HepG2 (cell line): ENCODE measurements at regions not wholly inside any gene's neighbourhood (a gene's known extent, or its start where the extent isn't known, plus 50 kb on each side); places are given as distances from the start of the nearest gene placed in this dataset.

Source experiments
- ARHGAP35 ChIP-seq: sonication (generic); formaldehyde crosslinking; IDR thresholded peaks from 2 replicates; pipeline ENCODE4 v1.9.0; 2022; ENCODE audit warnings: mild to moderate bottlenecking, inconsistent platforms, moderate library complexity, missing genetic modification reagents, borderline replicate concordance
- MAFF ChIP-seq: IDR thresholded peaks from 2 replicates; pipeline ENCODE4 v1.6.1; 2011; ENCODE audit warnings: low read depth, low read length, improper control_type of control experiment
- MTF1 ChIP-seq: sonication (generic); formaldehyde crosslinking; IDR thresholded peaks from 2 replicates; pipeline ENCODE4 v1.5.0; 2020; ENCODE audit warnings: missing genetic modification reagents
- PHF8 ChIP-seq: sonication (generic); formaldehyde crosslinking; IDR thresholded peaks from 2 replicates; pipeline ENCODE4 v1.5.0; 2020; ENCODE audit warnings: missing genetic modification reagents
- TCF7L2 ChIP-seq: IDR thresholded peaks from 2 replicates; pipeline ENCODE4 v1.6.1; 2011; ENCODE audit warnings: mild to moderate bottlenecking, low read depth, low read length, moderate library complexity
- ZNF3 ChIP-seq: IDR thresholded peaks from 2 replicates; pipeline ENCODE4 v1.7.0; 2017; ENCODE audit warnings: inconsistent platforms
- TF ChIP-seq, protein P1 (sequence below): sonication (generic); formaldehyde crosslinking; IDR thresholded peaks from 2 replicates; pipeline ENCODE4 v1.8.1; 2023; ENCODE audit warnings: mild to moderate bottlenecking, moderate library complexity, missing genetic modification reagents
- TF ChIP-seq, protein P2 (sequence below): sonication (generic); formaldehyde crosslinking; IDR thresholded peaks from 2 replicates; pipeline ENCODE4 v1.4.0; 2020; ENCODE audit warnings: missing genetic modification reagents
- TF ChIP-seq, protein P3 (sequence below): sonication (generic); formaldehyde crosslinking; IDR thresholded peaks from 2 replicates; pipeline ENCODE4 v1.4.0; 2020; ENCODE audit warnings: missing genetic modification reagents
- TF ChIP-seq, protein P4 (sequence below): sonication (generic); formaldehyde crosslinking; IDR thresholded peaks from 2 replicates; pipeline ENCODE4 v1.5.0; 2020; ENCODE audit warnings: mild to moderate bottlenecking, missing genetic modification reagents
- TF ChIP-seq, protein P5 (sequence below): sonication (generic); formaldehyde crosslinking; IDR thresholded peaks from 2 replicates; pipeline ENCODE4 v1.4.0; 2020; ENCODE audit warnings: missing genetic modification reagents, mild to moderate bottlenecking, borderline replicate concordance

DNA sequence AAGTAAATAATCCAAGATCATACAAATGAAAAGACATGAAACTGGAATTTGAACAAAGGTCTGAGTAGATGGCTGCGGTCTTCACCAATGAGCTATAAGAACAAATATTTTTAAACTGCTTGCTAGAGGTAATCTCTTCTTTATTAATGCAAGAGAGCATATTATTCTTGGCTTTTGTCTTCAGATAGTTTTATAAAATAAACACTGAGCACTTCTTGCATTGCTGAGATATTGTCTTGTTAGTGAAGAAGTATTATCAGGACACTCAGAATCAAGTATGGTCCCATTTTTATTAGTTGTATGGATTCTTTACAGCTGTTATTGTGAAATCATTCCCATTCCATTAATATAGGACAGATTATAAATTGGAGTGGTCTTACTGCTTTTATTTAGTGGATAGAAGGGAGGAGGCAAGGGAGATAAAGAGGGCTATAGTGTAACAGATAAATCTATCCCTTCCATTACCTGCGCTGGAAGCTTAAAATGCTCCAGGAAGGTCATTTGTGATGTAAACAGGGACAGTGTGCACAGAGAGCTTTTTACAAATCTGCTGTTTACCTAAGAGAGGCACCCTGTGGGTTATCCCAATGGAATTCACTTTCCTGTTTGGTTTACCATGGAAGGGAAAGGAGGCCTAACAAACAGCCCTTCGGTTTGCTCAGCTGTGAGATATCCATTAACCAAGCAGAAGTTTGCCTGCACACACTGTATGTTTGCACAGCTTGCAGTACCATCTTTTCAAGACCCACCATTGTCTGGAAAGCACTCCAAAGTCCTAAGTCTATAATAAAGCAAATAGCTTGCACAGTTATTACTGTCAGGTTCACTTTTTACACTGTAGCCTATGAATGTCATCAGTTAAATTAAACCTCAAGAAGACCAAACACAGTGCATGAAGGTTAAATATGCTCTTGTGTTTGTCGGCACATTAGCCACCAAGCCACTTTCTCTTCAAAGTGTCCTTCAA is 347.7 kb upstream of the TGFBR2 start (continued):
- TF ChIP-seq, protein P1, sequence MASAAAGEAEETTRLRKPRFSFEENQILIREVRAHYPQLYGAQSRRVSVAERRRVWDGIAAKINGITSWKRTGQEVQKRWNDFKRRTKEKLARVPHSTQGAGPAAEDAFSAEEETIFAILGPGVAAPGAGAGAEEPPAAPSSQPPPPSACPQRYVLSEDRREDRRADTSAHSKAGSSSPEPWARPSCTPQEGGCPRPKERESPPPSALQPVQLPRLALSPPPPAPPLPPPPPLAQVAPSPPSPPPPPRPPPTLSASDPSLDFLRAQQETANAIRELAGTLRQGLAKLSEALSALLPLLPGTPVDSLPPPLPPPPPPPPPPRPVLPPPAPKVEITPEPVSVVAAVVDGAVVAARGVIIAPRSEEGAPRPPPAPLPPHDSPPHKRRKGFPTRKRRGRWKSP (CRISPR knock-in tag), result peak; percentile 86; the same call in 1 of the 2 replicates
- TF ChIP-seq MTF1 (CRISPR knock-in tag), result no peak; the same call in 1 of the 2 replicates
- TF ChIP-seq ARHGAP35 (CRISPR knock-in tag), result no peak; the same call in 1 of the 2 replicates
- TF ChIP-seq, protein P2, sequence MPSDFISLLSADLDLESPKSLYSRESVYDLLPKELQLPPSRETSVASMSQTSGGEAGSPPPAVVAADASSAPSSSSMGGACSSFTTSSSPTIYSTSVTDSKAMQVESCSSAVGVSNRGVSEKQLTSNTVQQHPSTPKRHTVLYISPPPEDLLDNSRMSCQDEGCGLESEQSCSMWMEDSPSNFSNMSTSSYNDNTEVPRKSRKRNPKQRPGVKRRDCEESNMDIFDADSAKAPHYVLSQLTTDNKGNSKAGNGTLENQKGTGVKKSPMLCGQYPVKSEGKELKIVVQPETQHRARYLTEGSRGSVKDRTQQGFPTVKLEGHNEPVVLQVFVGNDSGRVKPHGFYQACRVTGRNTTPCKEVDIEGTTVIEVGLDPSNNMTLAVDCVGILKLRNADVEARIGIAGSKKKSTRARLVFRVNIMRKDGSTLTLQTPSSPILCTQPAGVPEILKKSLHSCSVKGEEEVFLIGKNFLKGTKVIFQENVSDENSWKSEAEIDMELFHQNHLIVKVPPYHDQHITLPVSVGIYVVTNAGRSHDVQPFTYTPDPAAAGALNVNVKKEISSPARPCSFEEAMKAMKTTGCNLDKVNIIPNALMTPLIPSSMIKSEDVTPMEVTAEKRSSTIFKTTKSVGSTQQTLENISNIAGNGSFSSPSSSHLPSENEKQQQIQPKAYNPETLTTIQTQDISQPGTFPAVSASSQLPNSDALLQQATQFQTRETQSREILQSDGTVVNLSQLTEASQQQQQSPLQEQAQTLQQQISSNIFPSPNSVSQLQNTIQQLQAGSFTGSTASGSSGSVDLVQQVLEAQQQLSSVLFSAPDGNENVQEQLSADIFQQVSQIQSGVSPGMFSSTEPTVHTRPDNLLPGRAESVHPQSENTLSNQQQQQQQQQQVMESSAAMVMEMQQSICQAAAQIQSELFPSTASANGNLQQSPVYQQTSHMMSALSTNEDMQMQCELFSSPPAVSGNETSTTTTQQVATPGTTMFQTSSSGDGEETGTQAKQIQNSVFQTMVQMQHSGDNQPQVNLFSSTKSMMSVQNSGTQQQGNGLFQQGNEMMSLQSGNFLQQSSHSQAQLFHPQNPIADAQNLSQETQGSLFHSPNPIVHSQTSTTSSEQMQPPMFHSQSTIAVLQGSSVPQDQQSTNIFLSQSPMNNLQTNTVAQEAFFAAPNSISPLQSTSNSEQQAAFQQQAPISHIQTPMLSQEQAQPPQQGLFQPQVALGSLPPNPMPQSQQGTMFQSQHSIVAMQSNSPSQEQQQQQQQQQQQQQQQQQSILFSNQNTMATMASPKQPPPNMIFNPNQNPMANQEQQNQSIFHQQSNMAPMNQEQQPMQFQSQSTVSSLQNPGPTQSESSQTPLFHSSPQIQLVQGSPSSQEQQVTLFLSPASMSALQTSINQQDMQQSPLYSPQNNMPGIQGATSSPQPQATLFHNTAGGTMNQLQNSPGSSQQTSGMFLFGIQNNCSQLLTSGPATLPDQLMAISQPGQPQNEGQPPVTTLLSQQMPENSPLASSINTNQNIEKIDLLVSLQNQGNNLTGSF (CRISPR knock-in tag), result no peak
- TF ChIP-seq MAFF, result peak; percentile 62
- TF ChIP-seq, protein P3, sequence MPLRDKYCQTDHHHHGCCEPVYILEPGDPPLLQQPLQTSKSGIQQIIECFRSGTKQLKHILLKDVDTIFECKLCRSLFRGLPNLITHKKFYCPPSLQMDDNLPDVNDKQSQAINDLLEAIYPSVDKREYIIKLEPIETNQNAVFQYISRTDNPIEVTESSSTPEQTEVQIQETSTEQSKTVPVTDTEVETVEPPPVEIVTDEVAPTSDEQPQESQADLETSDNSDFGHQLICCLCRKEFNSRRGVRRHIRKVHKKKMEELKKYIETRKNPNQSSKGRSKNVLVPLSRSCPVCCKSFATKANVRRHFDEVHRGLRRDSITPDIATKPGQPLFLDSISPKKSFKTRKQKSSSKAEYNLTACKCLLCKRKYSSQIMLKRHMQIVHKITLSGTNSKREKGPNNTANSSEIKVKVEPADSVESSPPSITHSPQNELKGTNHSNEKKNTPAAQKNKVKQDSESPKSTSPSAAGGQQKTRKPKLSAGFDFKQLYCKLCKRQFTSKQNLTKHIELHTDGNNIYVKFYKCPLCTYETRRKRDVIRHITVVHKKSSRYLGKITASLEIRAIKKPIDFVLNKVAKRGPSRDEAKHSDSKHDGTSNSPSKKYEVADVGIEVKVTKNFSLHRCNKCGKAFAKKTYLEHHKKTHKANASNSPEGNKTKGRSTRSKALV, result peak; percentile 48; the same call in 1 of the 2 replicates
- TF ChIP-seq TCF7L2, result peak; percentile 68; the same call in 1 of the 2 replicates
- TF ChIP-seq, protein P4, sequence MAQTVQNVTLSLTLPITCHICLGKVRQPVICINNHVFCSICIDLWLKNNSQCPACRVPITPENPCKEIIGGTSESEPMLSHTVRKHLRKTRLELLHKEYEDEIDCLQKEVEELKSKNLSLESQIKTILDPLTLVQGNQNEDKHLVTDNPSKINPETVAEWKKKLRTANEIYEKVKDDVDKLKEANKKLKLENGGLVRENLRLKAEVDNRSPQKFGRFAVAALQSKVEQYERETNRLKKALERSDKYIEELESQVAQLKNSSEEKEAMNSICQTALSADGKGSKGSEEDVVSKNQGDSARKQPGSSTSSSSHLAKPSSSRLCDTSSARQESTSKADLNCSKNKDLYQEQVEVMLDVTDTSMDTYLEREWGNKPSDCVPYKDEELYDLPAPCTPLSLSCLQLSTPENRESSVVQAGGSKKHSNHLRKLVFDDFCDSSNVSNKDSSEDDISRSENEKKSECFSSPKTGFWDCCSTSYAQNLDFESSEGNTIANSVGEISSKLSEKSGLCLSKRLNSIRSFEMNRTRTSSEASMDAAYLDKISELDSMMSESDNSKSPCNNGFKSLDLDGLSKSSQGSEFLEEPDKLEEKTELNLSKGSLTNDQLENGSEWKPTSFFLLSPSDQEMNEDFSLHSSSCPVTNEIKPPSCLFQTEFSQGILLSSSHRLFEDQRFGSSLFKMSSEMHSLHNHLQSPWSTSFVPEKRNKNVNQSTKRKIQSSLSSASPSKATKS (CRISPR knock-in tag), result 0 out of 2 replicates have a peak, but pooled peaks have one; percentile 46
- TF ChIP-seq, protein P5, sequence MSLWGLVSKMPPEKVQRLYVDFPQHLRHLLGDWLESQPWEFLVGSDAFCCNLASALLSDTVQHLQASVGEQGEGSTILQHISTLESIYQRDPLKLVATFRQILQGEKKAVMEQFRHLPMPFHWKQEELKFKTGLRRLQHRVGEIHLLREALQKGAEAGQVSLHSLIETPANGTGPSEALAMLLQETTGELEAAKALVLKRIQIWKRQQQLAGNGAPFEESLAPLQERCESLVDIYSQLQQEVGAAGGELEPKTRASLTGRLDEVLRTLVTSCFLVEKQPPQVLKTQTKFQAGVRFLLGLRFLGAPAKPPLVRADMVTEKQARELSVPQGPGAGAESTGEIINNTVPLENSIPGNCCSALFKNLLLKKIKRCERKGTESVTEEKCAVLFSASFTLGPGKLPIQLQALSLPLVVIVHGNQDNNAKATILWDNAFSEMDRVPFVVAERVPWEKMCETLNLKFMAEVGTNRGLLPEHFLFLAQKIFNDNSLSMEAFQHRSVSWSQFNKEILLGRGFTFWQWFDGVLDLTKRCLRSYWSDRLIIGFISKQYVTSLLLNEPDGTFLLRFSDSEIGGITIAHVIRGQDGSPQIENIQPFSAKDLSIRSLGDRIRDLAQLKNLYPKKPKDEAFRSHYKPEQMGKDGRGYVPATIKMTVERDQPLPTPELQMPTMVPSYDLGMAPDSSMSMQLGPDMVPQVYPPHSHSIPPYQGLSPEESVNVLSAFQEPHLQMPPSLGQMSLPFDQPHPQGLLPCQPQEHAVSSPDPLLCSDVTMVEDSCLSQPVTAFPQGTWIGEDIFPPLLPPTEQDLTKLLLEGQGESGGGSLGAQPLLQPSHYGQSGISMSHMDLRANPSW (CRISPR knock-in tag), result peak; percentile 97
- TF ChIP-seq ZNF3 (CRISPR knock-in tag), result peak; percentile 33; the same call in 1 of the 2 replicates
- peak; percentile 41; the same call in 1 of the 2 replicates for TF ChIP-seq PHF8 (CRISPR knock-in tag)
